Neuron (in vitro differentiated cells): ENCODE measurements at regions not wholly inside any gene's neighbourhood (a gene's known extent, or its start where the extent isn't known, plus 50 kb on each side); places are given as distances from the start of the nearest gene placed in this dataset.

Source experiments
- H2AFZ ChIP-seq: one replicate; pipeline ENCODE4 v1.6.1; 2013; ENCODE audit warnings: low read depth, mild to moderate bottlenecking, inconsistent platforms, low read length, moderate library complexity
- H3K27me3 ChIP-seq: one replicate; pipeline ENCODE4 v1.6.1; 2013; ENCODE audit warnings: low read length; ENCODE audit not compliant: insufficient read depth
- H3K36me3 ChIP-seq: one replicate; pipeline ENCODE4 v1.6.1; 2013; ENCODE audit warnings: low read length; ENCODE audit not compliant: insufficient read depth
- H3K4me1 ChIP-seq: one replicate; pipeline ENCODE4 v1.6.1; 2013; ENCODE audit warnings: low read length; ENCODE audit not compliant: insufficient read depth
- H3K4me3 ChIP-seq: 2 replicates; pipeline ENCODE4 v1.5.1; 2013; ENCODE audit warnings: mild to moderate bottlenecking, low read length, moderate library complexity
- H3K9me3 ChIP-seq: one replicate; pipeline ENCODE4 v1.6.1; 2013; ENCODE audit warnings: low read length

DNA sequence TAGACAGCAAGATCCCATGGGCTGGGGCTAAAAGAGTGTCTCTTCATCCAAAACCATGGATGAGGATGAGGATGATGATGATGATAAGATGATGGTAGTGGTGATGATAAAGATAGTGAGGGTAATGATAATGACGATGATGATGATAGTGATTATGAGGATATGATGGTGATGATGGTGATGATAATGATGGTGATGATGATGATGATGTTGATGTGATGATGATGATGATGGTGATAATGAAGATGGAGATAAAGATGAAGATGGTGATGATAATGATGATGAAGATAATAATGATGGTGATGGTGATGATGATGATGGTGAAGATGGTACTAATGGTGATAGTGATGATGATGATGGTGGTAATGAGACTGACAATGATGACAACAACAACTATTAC is 299.5 kb downstream of the NPIPA8 start:
- Histone ChIP-seq H2AFZ (no peak overlapping the region), H3K27me3 (no peaks in the 10 kb centered on the region), H3K9me3 (no peaks in the 10 kb centered on the region), H3K4me1 (no peaks in the 10 kb centered on the region), H3K36me3 (no peaks in the 10 kb centered on the region), H3K4me3 (no peak overlapping the region)

DNA sequence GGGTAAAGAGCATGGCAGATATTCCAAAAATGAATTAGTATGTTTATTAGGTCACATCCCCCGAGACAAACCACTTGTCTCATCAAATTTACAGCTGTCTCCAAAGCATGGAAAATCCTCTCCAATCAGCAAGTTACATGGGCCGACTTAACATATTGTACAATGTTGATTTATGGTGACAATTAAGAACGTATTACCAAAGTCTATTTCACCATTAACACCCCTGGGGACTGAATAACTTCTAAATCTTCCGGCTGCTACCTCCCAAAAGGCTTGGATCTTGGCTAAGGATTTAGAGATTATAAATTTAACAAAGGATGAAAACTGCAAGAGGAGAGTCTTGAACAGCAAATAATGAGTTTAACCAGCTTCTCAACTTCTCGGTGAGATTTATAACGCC is 311.9 kb downstream of the NPIPA8 start:
- no peak overlapping the region for H3K4me3 ChIP-seq
- H3K27me3 ChIP-seq: no peaks in the 10 kb centered on the region
- H3K4me1 ChIP-seq: no peaks in the 10 kb centered on the region
- H3K36me3 ChIP-seq: no peaks in the 10 kb centered on the region
- H2AFZ ChIP-seq: no peak overlapping the region
- H3K9me3 ChIP-seq: no peaks in the 10 kb centered on the region

DNA sequence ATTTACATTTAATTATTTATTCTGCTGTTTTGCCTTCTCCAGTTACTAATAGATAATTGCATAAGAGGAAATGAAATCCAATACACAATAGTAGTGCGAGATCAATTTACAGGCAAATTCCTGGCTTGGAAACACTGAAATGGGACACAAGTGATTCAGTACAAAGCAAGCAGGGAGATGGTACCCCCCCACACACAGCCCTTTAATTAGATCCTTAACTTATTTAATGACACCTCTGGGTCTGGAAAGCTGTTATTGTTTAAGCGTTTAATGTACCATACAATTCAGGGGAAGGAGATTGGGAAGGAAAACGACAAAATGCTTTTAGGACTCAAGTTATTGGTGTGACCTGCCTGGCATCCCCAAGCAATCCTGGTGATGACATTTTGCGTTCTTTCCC is 318.2 kb downstream of the NPIPA8 start:
- H3K27me3 ChIP-seq: no peaks in the 10 kb centered on the region
- H3K4me3 ChIP-seq: no peak overlapping the region
- no peaks in the 10 kb centered on the region for H3K9me3 ChIP-seq
- H3K36me3 ChIP-seq: no peaks in the 10 kb centered on the region
- H2AFZ ChIP-seq: no peak overlapping the region
- H3K4me1 ChIP-seq: no peaks in the 10 kb centered on the region

DNA sequence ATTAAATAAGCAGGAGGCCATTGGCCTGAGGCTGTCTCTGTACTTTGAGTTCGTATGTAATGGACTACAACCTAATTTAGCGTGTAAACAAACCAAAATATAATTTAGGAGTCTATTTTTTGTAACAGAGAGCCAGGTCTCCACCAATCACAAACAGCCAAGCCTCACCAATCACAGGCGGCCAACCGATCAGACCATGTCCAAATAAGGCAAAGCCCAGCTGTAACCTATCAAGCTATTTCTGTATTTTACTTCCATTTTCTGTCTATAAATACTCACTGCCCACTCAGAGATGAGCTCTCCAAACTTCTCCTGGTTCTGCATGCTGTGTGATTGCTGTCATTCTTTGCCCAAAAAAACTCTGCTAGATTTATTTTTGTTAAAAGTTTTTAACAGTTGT is 322.7 kb downstream of the NPIPA8 start:
- Histone ChIP-seq H3K27me3 (no peaks in the 10 kb centered on the region), H3K4me3 (no peak overlapping the region), H3K36me3 (no peaks in the 10 kb centered on the region), H3K9me3 (no peaks in the 10 kb centered on the region), H2AFZ (no peak overlapping the region), H3K4me1 (no peaks in the 10 kb centered on the region)

DNA sequence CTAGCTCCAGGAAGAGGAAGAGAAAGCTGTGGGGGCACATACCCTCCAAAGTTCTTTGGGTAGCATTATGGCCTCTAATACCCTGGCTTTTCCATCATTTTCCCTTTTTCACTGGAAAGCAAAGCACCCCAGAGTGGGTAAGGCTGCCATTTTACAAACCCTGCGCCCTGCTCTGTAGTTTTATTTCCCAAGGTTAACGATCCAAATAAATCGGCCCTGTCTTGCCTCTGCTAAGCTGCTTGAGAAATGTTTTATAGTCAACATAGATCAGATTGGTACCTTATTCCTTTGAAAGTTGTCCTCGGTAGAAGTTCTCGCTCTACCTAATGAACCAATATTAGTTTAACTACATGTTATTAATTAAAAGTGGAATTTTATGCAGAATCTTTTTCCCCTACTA is 328.2 kb downstream of the NPIPA8 start:
- no peak overlapping the region for H3K4me3 ChIP-seq
- no peaks in the 10 kb centered on the region for H3K4me1 ChIP-seq
- H2AFZ ChIP-seq: no peak overlapping the region
- no peaks in the 10 kb centered on the region for H3K27me3 ChIP-seq
- no peaks in the 10 kb centered on the region for H3K9me3 ChIP-seq
- no peaks in the 10 kb centered on the region for H3K36me3 ChIP-seq

DNA sequence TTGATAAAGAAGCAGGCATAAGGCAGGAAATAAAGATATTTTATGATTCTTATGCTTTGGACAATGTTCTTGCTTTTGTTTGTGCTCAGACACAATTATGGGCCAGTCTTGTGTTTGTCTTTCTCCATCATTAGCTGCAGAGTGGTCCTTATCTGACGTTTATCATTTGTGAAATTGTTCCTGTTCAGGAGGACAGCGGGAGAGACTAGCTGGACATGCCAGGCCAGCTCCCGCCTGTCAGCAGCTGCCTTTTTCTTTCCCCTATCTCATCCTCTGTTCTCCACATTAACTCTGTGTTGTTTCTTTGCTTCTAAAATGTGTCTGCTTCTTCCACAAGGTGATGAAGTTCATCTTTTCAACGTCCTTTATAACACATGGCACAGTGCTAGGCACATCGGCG is 333.5 kb downstream of the NPIPA8 start:
- H3K4me3 ChIP-seq: no peak overlapping the region
- H3K4me1 ChIP-seq: no peaks in the 10 kb centered on the region
- no peaks in the 10 kb centered on the region for H3K9me3 ChIP-seq

DNA sequence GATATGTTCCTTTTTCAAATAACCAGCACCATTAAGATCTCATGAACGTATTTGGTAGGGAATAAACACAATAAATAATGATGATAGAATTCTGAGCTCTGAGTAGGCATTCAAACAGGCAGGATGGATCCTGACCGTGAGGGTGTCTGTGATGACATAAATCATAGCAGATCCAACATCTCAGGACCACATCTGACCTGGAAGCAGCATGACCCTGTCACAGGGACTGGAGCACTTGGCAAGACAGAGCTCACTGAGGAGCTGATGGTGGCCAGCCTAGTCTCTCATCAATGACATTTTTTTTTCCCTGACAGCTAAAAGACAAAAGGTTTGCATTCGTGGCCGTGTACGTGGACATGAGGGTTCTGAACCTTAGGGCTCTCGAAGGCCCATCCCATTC is 337.5 kb downstream of the NPIPA8 start:
- Histone ChIP-seq H3K36me3 (no peaks in the 10 kb centered on the region), H2AFZ (no peak overlapping the region), H3K9me3 (no peaks in the 10 kb centered on the region), H3K27me3 (no peaks in the 10 kb centered on the region), H3K4me3 (no peak overlapping the region), H3K4me1 (no peaks in the 10 kb centered on the region)

More for the DNA sequence above, 333.5 kb downstream of the NPIPA8 start:
- Histone ChIP-seq H3K36me3 (no peaks in the 10 kb centered on the region), H3K27me3 (no peaks in the 10 kb centered on the region), H2AFZ (no peak overlapping the region)

DNA sequence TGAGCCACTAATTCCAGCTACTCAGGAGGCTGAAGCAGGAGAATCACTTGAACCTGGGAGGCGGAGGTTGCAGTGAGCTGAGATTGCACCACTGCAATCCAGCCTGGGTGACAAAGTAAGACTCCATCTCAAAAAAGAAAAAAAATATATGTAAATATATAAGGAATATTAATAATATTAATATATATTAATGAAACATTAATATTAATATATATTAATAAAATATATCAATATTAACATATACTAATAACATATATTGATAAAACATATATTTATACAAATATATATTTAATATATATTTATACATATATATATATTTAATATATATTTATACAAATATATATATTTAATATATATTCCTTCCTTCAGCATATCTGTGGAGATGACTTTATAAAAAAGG is 338.0 kb downstream of the NPIPA8 start:
- no peak overlapping the region for H3K4me3 ChIP-seq
- no peaks in the 10 kb centered on the region for H3K9me3 ChIP-seq
- no peaks in the 10 kb centered on the region for H3K36me3 ChIP-seq
- no peaks in the 10 kb centered on the region for H3K27me3 ChIP-seq
- H3K4me1 ChIP-seq: no peaks in the 10 kb centered on the region
- no peak overlapping the region for H2AFZ ChIP-seq

DNA sequence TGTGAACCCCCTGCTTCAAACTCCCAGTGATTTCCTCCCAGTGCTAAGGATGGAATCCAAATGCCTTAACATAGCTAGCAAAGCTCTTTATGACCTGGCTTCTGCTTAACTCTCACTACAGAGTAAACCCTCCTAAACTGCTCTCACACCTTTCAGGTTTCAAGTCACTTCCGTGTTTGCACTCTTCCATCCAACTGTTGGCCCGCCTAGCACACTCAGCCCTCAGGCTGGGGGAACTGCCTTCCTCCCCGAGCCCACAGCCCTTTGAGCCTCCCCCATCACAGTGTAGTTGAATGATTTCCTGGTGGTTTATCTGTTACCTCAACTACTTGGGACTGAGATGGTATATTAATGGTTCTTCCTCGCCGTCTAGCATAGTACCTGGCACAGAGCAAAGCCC is 342.5 kb downstream of the NPIPA8 start:
- H3K9me3 ChIP-seq: no peaks in the 10 kb centered on the region
- H2AFZ ChIP-seq: no peak overlapping the region
- H3K36me3 ChIP-seq: no peaks in the 10 kb centered on the region
- H3K4me1 ChIP-seq: no peaks in the 10 kb centered on the region
- H3K27me3 ChIP-seq: no peaks in the 10 kb centered on the region
- no peak overlapping the region for H3K4me3 ChIP-seq

DNA sequence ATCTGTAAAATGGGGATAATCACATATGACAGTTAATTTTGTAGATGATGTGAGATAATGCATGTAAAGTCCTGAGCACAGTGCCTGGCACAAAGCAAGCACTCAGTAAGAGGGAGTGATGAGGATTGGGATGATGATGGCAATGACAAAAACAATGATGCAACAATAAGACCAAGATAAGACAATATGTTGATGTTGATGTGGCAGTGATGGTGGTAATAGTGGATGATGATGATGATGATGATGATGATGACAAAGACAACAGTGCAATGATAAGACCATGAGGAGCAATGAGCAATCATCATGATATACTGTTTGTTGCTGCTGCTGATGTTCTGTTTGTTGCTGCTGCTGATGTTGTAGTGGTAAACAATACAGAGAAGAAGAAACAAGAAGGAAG is 344.1 kb downstream of the NPIPA8 start:
- Histone ChIP-seq H3K27me3 (no peaks in the 10 kb centered on the region), H3K9me3 (no peaks in the 10 kb centered on the region), H3K4me1 (no peaks in the 10 kb centered on the region), H2AFZ (no peak overlapping the region), H3K4me3 (no peak overlapping the region), H3K36me3 (no peaks in the 10 kb centered on the region)

DNA sequence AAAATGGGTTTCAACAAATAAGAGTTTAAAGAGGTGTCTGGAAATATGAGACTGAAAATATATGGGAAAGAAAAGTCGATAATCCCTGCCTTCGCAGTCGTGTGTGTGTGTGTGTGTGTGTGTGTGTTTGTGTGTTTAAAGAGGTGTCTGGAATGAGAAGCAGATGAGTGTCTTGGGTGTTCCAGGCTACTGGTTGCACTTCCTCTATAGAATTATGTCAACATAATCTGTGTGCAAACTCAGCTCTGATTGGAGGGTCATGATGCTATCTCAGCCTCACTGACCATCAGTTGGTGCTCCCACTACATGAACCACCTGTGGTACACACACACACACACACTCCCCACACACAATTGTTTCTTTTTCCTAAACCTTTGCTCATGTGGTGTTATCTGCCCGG is 347.3 kb downstream of the NPIPA8 start:
- H3K4me1 ChIP-seq: no peaks in the 10 kb centered on the region
- no peaks in the 10 kb centered on the region for H3K36me3 ChIP-seq
- no peak overlapping the region for H2AFZ ChIP-seq
- no peak overlapping the region for H3K4me3 ChIP-seq
- H3K9me3 ChIP-seq: no peaks in the 10 kb centered on the region
- H3K27me3 ChIP-seq: no peaks in the 10 kb centered on the region

DNA sequence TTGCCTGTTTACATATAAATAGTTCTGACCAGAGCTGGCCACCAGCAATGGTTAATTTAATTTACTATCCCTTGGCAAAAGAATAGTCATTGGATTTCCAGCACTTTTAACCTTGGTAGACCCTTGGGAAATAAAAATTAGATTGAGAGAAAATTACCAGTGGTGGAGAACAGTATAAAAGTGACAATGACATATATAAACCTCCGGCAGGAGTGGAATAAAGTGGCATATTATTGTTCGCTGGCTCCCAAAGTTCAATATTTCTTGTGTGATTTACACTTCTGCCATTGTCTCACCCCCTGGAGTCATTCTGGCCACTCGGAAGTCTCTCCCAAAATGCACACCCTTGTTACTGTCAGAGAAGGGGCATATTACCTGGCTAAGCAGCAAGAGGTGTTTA is 347.7 kb downstream of the NPIPA8 start:
- H3K9me3 ChIP-seq: no peaks in the 10 kb centered on the region
- no peaks in the 10 kb centered on the region for H3K4me1 ChIP-seq
- no peaks in the 10 kb centered on the region for H3K36me3 ChIP-seq
- H3K27me3 ChIP-seq: no peaks in the 10 kb centered on the region
- no peak overlapping the region for H3K4me3 ChIP-seq
- no peak overlapping the region for H2AFZ ChIP-seq

DNA sequence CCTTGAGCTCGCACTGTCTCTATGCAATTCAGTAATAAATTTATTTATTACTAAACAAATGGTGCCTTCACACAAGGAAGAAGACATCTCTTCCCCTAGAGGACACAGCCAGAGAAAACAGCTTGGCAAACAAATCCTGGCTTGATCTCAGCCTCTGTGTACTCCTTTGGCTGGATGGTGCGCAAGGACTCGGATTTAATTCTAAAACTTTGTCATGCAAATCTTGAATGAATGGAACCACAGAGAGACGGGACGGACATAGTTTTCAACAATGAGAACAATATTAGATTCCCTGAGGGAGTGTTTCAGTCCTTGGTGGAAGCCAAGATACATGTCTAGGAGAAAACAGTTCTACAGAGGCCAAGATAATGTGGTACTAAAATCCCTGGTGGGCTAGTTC is 349.5 kb downstream of the NPIPA8 start:
- H3K4me1 ChIP-seq: no peaks in the 10 kb centered on the region
- H3K9me3 ChIP-seq: no peaks in the 10 kb centered on the region
- no peaks in the 10 kb centered on the region for H3K27me3 ChIP-seq
- no peak overlapping the region for H2AFZ ChIP-seq
- no peak overlapping the region for H3K4me3 ChIP-seq
- no peaks in the 10 kb centered on the region for H3K36me3 ChIP-seq

DNA sequence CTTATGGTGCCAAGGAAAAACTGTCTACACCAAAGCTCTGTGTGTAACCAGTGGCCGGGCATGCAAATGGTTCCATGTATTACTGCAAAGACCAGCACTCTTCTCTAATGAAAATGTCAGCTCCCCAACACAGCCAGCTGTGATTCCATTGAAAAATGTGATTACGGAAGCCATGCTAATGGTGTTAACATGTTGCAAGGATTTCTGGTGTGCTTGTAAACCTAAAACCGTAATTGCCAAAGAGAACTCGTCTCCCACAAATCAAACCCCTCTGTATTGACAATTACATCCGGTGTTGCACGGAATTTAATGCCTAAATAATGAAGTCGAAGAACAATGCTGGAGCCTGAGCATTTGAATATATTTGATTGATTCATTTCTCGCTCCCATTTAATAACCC is 351.7 kb downstream of the NPIPA8 start:
- Histone ChIP-seq H3K36me3 (no peaks in the 10 kb centered on the region), H3K4me1 (no peaks in the 10 kb centered on the region), H2AFZ (no peak overlapping the region), H3K4me3 (no peak overlapping the region), H3K9me3 (no peaks in the 10 kb centered on the region), H3K27me3 (no peaks in the 10 kb centered on the region)
